Natural killer cell (primary cell): ENCODE measurements at regions not wholly inside any gene's neighbourhood (a gene's known extent, or its start where the extent isn't known, plus 50 kb on each side); places are given as distances from the start of the nearest gene placed in this dataset.

Experiments
- ATAC-seq, 3 donors: fragments of 150-1000 bp in 2 of 3; fragments of 200-7000 bp in 1 of 3; cut with Tn5 transposase; 1 replicate in 1 of 3; 2 replicates in 2 of 3; pipeline ENCODE4 v1.10.0; 2021; ENCODE audit warnings: mild to moderate bottlenecking in 2 of 3, moderate library complexity in 2 of 3
- DNase-seq, 2 donors: peaks; one replicate each; pipeline versions ENCODE4 v3.0.0 to v3.0.0-alpha.2; 2013 to 2021; ENCODE audit warnings: mixed read lengths in 1 of 2
- H3K27ac ChIP-seq: one replicate; pipeline ENCODE4 v1.5.1; 2013; ENCODE audit warnings: mild to moderate bottlenecking, low read length
- H3K27me3 ChIP-seq: one replicate; pipeline ENCODE4 v1.6.1; 2013; ENCODE audit warnings: low read length; ENCODE audit not compliant: control insufficient read depth, insufficient read depth
- H3K36me3 ChIP-seq: one replicate; pipeline ENCODE4 v1.6.1; 2013; ENCODE audit warnings: low read length; ENCODE audit not compliant: control insufficient read depth, insufficient read depth
- H3K4me1 ChIP-seq: one replicate; pipeline ENCODE4 v1.6.1; 2013; ENCODE audit warnings: low read length; ENCODE audit not compliant: control insufficient read depth, insufficient read depth
- H3K4me3 ChIP-seq: one replicate; pipeline ENCODE4 v1.5.1; 2013; ENCODE audit warnings: low read length
- H3K9me3 ChIP-seq: one replicate; pipeline ENCODE4 v1.6.1; 2013; ENCODE audit warnings: low read length; ENCODE audit not compliant: control insufficient read depth, insufficient read depth
- H3K27ac Mint-ChIP-seq, 2 donors: one replicate each; pipeline ENCODE4 v1.8.0; 2022; ENCODE audit warnings: mild to moderate bottlenecking in 2 of 2, mixed read lengths in 2 of 2, moderate library complexity in 1 of 2
- H3K27me3 Mint-ChIP-seq, 2 donors: one replicate each; pipeline ENCODE4 v1.8.0; 2022; ENCODE audit warnings: low read depth in 2 of 2, mixed read lengths in 2 of 2
- H3K36me3 Mint-ChIP-seq: one replicate; pipeline ENCODE4 v1.8.0; 2022; ENCODE audit warnings: mixed read lengths
- H3K4me1 Mint-ChIP-seq, 2 donors: one replicate each; pipeline ENCODE4 v1.8.0; 2022; ENCODE audit warnings: mixed read lengths in 2 of 2
- H3K4me3 Mint-ChIP-seq: one replicate; pipeline ENCODE4 v1.8.0; 2022; ENCODE audit warnings: mild to moderate bottlenecking, moderate library complexity, mixed read lengths
- H3K9me3 Mint-ChIP-seq, 2 donors: one replicate each; pipeline ENCODE4 v1.8.0; 2022; ENCODE audit warnings: mixed read lengths in 2 of 2
- WGBS: methylation state at CpG from one replicate; pipeline ENCODE4 v1.1.7; 2013; ENCODE audit warnings: missing lambda C conversion rate; ENCODE audit not compliant: insufficient coverage; 5-methylcytosine and 5-hydroxymethylcytosine counted together
- intact Hi-C: fragments of 100-400 bp; cut with micrococcal nuclease; formaldehyde crosslinking; loops from one replicate; pipeline ENCODE4 v1.14.2; 2022
- TF ChIP-seq, protein P1 (sequence below): fragments of 200-600 bp; IDR thresholded peaks from one replicate; pipeline ENCODE4 v1.8.0; 2022; ENCODE audit warnings: antibody characterized with exemption

DNA sequence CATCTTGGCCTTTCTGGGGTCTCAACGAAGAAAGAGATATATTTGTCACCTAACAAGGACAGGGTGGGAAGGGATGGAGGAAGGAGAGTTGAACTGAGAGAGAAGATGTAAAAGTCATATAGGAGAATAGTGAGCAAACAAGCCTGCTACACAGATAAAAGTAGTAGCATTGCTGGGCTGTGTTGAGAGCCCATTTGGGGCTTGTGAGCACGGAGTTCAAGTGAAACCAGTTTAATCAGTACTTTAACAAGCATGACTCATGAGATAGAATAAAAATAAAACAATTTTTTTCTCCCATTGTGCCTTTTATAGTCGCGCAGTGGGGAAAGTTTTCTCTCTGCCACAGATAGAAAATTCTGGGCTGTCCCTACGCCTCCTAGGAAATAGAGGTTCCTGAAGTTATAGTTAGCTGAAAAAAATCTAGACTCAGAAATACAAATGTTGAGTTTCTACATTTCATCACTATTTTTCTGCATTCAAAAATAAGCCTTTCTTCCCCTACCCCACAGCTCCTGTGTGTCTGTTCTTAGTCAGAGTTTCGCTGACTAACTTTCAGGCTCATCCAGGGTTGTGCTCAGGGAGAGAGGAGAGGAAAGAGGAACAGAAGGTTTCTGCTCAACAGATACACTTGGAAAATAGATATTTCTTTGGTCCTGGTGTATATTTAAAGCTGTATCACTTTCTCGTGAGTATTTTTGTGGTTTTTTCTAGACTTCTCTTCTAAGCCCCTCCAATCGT is 395.8 kb upstream of the ADAMTSL1 start:
- no peak overlapping the region for H3K27ac ChIP-seq
- Mint-ChIP-seq H3K4me1 (no peaks in the 10 kb centered on the region), H3K4me3 (no peak overlapping the region), H3K9me3 (peaks cover 16 to 22% of the 10 kb centered on the region in 2 donors), H3K27me3 (no peaks in the 10 kb centered on the region), H3K36me3 (no peaks in the 10 kb centered on the region), H3K27ac (no peak overlapping the region)
- no peak for ATAC-seq
- H3K9me3 ChIP-seq = no peaks in the 10 kb centered on the region
- H3K27me3 ChIP-seq = no peaks in the 10 kb centered on the region
- no peaks in the 10 kb centered on the region for H3K36me3 ChIP-seq
- no peak overlapping the region for H3K4me3 ChIP-seq
- intact Hi-C loops = no loop called here
- WGBS = 94% methylated on average over 7 of the region's 8 CpGs
- H3K4me1 ChIP-seq = no peaks in the 10 kb centered on the region
- TF ChIP-seq, protein P1, sequence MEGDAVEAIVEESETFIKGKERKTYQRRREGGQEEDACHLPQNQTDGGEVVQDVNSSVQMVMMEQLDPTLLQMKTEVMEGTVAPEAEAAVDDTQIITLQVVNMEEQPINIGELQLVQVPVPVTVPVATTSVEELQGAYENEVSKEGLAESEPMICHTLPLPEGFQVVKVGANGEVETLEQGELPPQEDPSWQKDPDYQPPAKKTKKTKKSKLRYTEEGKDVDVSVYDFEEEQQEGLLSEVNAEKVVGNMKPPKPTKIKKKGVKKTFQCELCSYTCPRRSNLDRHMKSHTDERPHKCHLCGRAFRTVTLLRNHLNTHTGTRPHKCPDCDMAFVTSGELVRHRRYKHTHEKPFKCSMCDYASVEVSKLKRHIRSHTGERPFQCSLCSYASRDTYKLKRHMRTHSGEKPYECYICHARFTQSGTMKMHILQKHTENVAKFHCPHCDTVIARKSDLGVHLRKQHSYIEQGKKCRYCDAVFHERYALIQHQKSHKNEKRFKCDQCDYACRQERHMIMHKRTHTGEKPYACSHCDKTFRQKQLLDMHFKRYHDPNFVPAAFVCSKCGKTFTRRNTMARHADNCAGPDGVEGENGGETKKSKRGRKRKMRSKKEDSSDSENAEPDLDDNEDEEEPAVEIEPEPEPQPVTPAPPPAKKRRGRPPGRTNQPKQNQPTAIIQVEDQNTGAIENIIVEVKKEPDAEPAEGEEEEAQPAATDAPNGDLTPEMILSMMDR = no peak
- no peak for DNase-seq

DNA sequence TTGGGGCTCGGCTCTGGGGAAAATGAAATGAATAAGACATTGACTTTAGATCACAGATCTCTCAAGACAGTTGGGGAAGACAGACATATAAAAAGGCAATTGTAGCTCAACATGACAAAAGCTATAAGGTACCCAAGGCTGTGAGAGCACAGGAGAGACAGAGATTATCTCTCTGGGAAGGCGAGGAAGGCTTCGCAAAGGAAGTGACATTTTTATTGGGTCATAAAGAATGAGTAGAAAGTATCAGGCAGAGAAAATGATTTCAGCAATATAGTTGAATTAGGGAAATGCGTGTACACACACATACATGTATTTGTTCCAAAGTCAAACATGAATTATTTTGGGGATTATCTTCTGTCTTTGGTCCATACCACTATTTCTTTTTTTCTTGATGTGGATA is 381.8 kb upstream of the ADAMTSL1 start:
- intact Hi-C loops = no loop called here
- Histone ChIP-seq H3K9me3 (no peaks in the 10 kb centered on the region), H3K36me3 (no peaks in the 10 kb centered on the region), H3K27ac (no peak overlapping the region), H3K4me1 (no peaks in the 10 kb centered on the region), H3K27me3 (no peaks in the 10 kb centered on the region), H3K4me3 (no peak overlapping the region)
- Mint-ChIP-seq H3K27ac (no peak overlapping the region), H3K4me1 (no peaks in the 10 kb centered on the region), H3K9me3 (peaks cover 0 to 2% of the 10 kb centered on the region in 2 donors), H3K4me3 (no peak overlapping the region), H3K36me3 (no peaks in the 10 kb centered on the region), H3K27me3 (no peaks in the 10 kb centered on the region)
- DNase-seq (no peak), ATAC-seq (no peak)
- 94% methylated on average over 3 of the region's 4 CpGs for WGBS
- TF ChIP-seq, protein P1 = no peak

GRCh38 chr9:18106006-18106560 is 367.9 kb upstream of the ADAMTSL1 start:
- TF ChIP-seq, protein P1 = no peak
- no peaks in the 10 kb centered on the region for H3K4me1 Mint-ChIP-seq
- Histone ChIP-seq H3K36me3 (no peaks in the 10 kb centered on the region), H3K27ac (no peak overlapping the region), H3K4me3 (no peak overlapping the region), H3K4me1 (no peaks in the 10 kb centered on the region), H3K9me3 (no peaks in the 10 kb centered on the region), H3K27me3 (no peaks in the 10 kb centered on the region)
- intact Hi-C loops = no loop called here
- no peaks in the 10 kb centered on the region for H3K27me3 Mint-ChIP-seq
- peaks cover 3 to 6% of the 10 kb centered on the region in 2 donors for H3K9me3 Mint-ChIP-seq
- ATAC-seq = no peak
- H3K4me3 Mint-ChIP-seq = no peak overlapping the region
- 92% methylated on average over 2 of the region's 4 CpGs for WGBS
- no peaks in the 10 kb centered on the region for H3K36me3 Mint-ChIP-seq
- no peak for DNase-seq
- no peak overlapping the region for H3K27ac Mint-ChIP-seq

- TF ChIP-seq, protein P1 = no peak
- Histone ChIP-seq H3K4me3 (no peak overlapping the region), H3K36me3 (no peaks in the 10 kb centered on the region), H3K27me3 (no peaks in the 10 kb centered on the region), H3K9me3 (no peaks in the 10 kb centered on the region), H3K27ac (no peak overlapping the region), H3K4me1 (no peaks in the 10 kb centered on the region)
- ATAC-seq (no peak), DNase-seq (no peak)
- intact Hi-C loops = no loop called here
- Mint-ChIP-seq H3K27ac (no peak overlapping the region), H3K9me3 (peaks cover 6 to 15% of the 10 kb centered on the region in 2 donors), H3K36me3 (no peaks in the 10 kb centered on the region), H3K4me1 (no peaks in the 10 kb centered on the region), H3K27me3 (no peaks in the 10 kb centered on the region), H3K4me3 (no peak overlapping the region)
- 85% methylated on average over 4 of the region's 4 CpGs for WGBS
Observed at GRCh38 chr9:18109675-18110074, 364.3 kb upstream of the ADAMTSL1 start.
